ENCODE measurements at regions not wholly inside any gene's neighbourhood (a gene's known extent, or its start where the extent isn't known, plus 50 kb on each side); places are given as distances from the start of the nearest gene placed in this dataset.

DNA sequence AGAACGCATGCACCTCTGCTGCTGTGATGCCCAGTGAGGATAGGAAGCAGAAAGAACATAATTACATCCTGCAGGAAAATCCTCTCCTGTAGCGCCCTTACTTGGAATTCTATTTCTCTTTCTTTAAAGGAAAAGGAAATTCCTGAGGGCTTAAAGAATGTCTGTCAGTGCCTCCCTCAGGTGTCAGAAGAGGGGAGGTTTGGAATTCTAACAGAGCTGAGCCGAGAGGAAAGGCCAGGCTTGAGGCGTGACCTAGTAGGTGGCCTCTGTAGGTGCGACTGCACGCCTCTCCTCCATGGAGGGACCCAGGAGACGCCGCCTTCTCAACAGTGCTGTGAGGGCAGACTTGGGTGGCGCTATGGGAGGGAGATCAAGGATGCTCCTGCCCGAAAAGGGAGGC is 55.9 kb upstream of the ERCC6L2 start:
- no peak overlapping the region for H3K4me3 ChIP-seq (ENCODE audit: low read length)
- no peak for ATAC-seq (ENCODE audit: poor library complexity)
- ChIA-PET CTCF (no interaction called here), POLR2A (no interaction called here)
- H3K27me3 ChIP-seq (ENCODE audit: control insufficient read depth in 1 of 2, insufficient read depth in 2 of 2, low read length in 2 of 2): no peaks in the 10 kb centered on the region
- H3K4me1 ChIP-seq (ENCODE audit: insufficient read depth, low read length): no peaks in the 10 kb centered on the region
- H3K9me3 ChIP-seq (ENCODE audit: control insufficient read depth in 1 of 2, insufficient read depth in 1 of 2, low read length in 2 of 2): no peaks in the 10 kb centered on the region
- H3K27ac ChIP-seq (ENCODE audit: low read depth in 1 of 2, low read length in 2 of 2): no peak overlapping the region
- TF ChIP-seq, protein P1, sequence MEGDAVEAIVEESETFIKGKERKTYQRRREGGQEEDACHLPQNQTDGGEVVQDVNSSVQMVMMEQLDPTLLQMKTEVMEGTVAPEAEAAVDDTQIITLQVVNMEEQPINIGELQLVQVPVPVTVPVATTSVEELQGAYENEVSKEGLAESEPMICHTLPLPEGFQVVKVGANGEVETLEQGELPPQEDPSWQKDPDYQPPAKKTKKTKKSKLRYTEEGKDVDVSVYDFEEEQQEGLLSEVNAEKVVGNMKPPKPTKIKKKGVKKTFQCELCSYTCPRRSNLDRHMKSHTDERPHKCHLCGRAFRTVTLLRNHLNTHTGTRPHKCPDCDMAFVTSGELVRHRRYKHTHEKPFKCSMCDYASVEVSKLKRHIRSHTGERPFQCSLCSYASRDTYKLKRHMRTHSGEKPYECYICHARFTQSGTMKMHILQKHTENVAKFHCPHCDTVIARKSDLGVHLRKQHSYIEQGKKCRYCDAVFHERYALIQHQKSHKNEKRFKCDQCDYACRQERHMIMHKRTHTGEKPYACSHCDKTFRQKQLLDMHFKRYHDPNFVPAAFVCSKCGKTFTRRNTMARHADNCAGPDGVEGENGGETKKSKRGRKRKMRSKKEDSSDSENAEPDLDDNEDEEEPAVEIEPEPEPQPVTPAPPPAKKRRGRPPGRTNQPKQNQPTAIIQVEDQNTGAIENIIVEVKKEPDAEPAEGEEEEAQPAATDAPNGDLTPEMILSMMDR (IDR thresholded peaks at IDR 0.05): no peak
- Mint-ChIP-seq H3K9me3 (no peaks in the 10 kb centered on the region), H3K27me3 (no peaks in the 10 kb centered on the region), H3K27ac (no peak overlapping the region), H3K4me3 (no peak overlapping the region), H3K36me3 (ENCODE audit: low read depth) (peaks cover 7% of the 10 kb centered on the region), H3K4me1 (ENCODE audit: low read depth) (no peaks in the 10 kb centered on the region)
- no peak for DNase-seq
- H3K36me3 ChIP-seq (ENCODE audit: insufficient read depth, low read length): no peaks in the 10 kb centered on the region
- intact Hi-C loops (cut with DNase I, micrococcal nuclease): loop anchor here in 1 of 2 experiments (10.0 kb wide), 1 partner anchor 245 kb away; no protein-coding TSS in a partner anchor

DNA sequence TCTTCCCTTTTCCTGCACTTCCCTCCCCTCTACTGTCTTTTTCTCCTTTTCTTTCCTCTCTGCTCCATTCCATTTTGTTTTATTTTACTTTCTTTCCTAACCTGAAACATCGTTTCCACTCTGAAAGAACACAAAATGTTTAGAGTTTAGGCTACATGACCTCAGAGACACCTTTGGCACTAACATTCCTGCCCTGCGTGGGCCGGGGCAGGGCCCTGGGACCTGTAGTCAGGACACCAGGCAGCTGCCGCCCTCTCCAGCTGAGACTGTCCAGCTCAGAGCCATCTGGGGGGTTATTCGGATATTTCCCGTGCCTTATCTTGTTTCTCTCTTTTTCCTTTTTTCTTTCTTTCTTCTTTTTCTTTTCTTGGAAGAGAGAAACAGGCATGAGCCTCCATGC is 58.3 kb upstream of the ERCC6L2 start:
- no peak for DNase-seq
- H3K9me3 ChIP-seq (ENCODE audit: control insufficient read depth in 1 of 2, insufficient read depth in 1 of 2, low read length in 2 of 2): no peaks in the 10 kb centered on the region
- intact Hi-C loops (cut with DNase I, micrococcal nuclease): loop anchor here in 1 of 2 experiments (10.0 kb wide), 1 partner anchor 248 kb away; no protein-coding TSS in a partner anchor
- no peaks in the 10 kb centered on the region for H3K27me3 ChIP-seq (ENCODE audit: control insufficient read depth in 1 of 2, insufficient read depth in 2 of 2, low read length in 2 of 2)
- no peaks in the 10 kb centered on the region for H3K4me1 ChIP-seq (ENCODE audit: insufficient read depth, low read length)
- H3K36me3 ChIP-seq (ENCODE audit: insufficient read depth, low read length): no peaks in the 10 kb centered on the region
- TF ChIP-seq, protein P1 (IDR thresholded peaks at IDR 0.05): no peak
- no peak for ATAC-seq (ENCODE audit: poor library complexity)
- H3K4me1 Mint-ChIP-seq (ENCODE audit: low read depth): no peaks in the 10 kb centered on the region
- no peak overlapping the region for H3K4me3 ChIP-seq (ENCODE audit: low read length)
- no peaks in the 10 kb centered on the region for H3K9me3 Mint-ChIP-seq
- H3K36me3 Mint-ChIP-seq (ENCODE audit: low read depth): peaks cover 12% of the 10 kb centered on the region
- ChIA-PET CTCF (no interaction called here), POLR2A (no interaction called here)
- no peak overlapping the region for H3K27ac ChIP-seq (ENCODE audit: low read depth in 1 of 2, low read length in 2 of 2)
- H3K27me3 Mint-ChIP-seq: no peaks in the 10 kb centered on the region
- H3K4me3 Mint-ChIP-seq: no peak overlapping the region
- no peak overlapping the region for H3K27ac Mint-ChIP-seq

DNA sequence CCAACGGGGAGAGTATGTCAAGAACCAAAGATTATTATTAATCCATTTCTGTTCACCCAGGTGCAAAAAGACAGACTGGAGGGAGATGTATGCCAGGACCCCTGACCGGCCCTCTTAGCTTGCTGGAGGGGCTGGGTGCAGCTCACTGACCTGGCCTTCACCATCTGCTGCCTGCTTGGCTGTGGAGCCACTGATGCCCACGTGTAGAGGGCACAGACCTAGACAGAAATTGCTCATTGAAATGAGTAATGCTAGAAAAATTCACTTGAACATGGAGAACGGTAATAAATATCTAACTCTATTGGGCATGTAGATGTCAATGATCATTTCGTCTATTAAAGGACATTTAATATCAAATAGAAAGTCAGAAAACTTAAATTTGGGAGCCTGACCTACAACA is 58.8 kb upstream of the ERCC6L2 start:
- Histone ChIP-seq H3K4me3 (ENCODE audit: low read length) (no peak overlapping the region), H3K27ac (ENCODE audit: low read depth in 1 of 2, low read length in 2 of 2) (no peak overlapping the region), H3K27me3 (ENCODE audit: control insufficient read depth in 1 of 2, insufficient read depth in 2 of 2, low read length in 2 of 2) (no peaks in the 10 kb centered on the region), H3K9me3 (ENCODE audit: control insufficient read depth in 1 of 2, insufficient read depth in 1 of 2, low read length in 2 of 2) (no peaks in the 10 kb centered on the region), H3K4me1 (ENCODE audit: insufficient read depth, low read length) (no peaks in the 10 kb centered on the region), H3K36me3 (ENCODE audit: insufficient read depth, low read length) (no peaks in the 10 kb centered on the region)
- Mint-ChIP-seq H3K4me3 (no peak overlapping the region), H3K9me3 (no peaks in the 10 kb centered on the region), H3K36me3 (ENCODE audit: low read depth) (peaks cover 12% of the 10 kb centered on the region), H3K27ac (no peak overlapping the region), H3K27me3 (no peaks in the 10 kb centered on the region), H3K4me1 (ENCODE audit: low read depth) (no peaks in the 10 kb centered on the region)
- intact Hi-C loops (cut with DNase I, micrococcal nuclease): loop anchor here in 1 of 2 experiments (10.0 kb wide), 1 partner anchor 248 kb away; no protein-coding TSS in a partner anchor
- ATAC-seq (ENCODE audit: poor library complexity) (no peak), DNase-seq (no peak)
- ChIA-PET CTCF (no interaction called here), POLR2A (no interaction called here)
- TF ChIP-seq, protein P1 (IDR thresholded peaks at IDR 0.05): no peak
